Loucy (cell line): ENCODE measurements at regions not wholly inside any gene's neighbourhood (a gene's known extent, or its start where the extent isn't known, plus 50 kb on each side); places are given as distances from the start of the nearest gene placed in this dataset.
A peak's percentile ranks its signal among the peaks of the same experiment; 100 is the strongest.

Experiments used
- H2AFZ ChIP-seq: fragments of 200-600 bp; sonication (generic); 2 replicates; pipeline ENCODE4 v1.6.0; 2016; ENCODE audit warnings: antibody characterized with exemption, mild to moderate bottlenecking, low read length, moderate library complexity
- H3F3A ChIP-seq: fragments of 200-600 bp; 2 replicates; pipeline ENCODE4 v1.6.0; 2016; ENCODE audit warnings: antibody characterized with exemption, low read depth, mild to moderate bottlenecking
- H3K27me3 ChIP-seq: fragments of 200-600 bp; sonication (generic); 2 replicates; pipeline ENCODE4 v1.6.1; 2014; ENCODE audit warnings: low read length, mild to moderate bottlenecking; ENCODE audit not compliant: insufficient read depth, poor library complexity, severe bottlenecking
- H3K36me3 ChIP-seq: fragments of 200-600 bp; sonication (generic); 2 replicates; pipeline ENCODE4 v1.6.1; 2016; ENCODE audit warnings: low read length; ENCODE audit not compliant: insufficient read depth
- H3K4me1 ChIP-seq: fragments of 200-600 bp; sonication (generic); 2 replicates; pipeline ENCODE4 v1.5.1; 2014; ENCODE audit warnings: low read length, mild to moderate bottlenecking; ENCODE audit not compliant: insufficient read depth, poor library complexity, severe bottlenecking
- H3K4me2 ChIP-seq: fragments of 200-600 bp; sonication (generic); 2 replicates; pipeline ENCODE4 v1.6.0; 2014; ENCODE audit warnings: antibody characterized with exemption, low read length, low read depth, mild to moderate bottlenecking; ENCODE audit not compliant: poor library complexity, severe bottlenecking
- H3K4me3 ChIP-seq: fragments of 200-600 bp; sonication (generic); 2 replicates; pipeline ENCODE4 v1.5.1; 2014; ENCODE audit warnings: low read length, mild to moderate bottlenecking, mixed read lengths; ENCODE audit not compliant: poor library complexity, severe bottlenecking
- H3K79me2 ChIP-seq: fragments of 200-600 bp; sonication (generic); 2 replicates; pipeline ENCODE4 v1.6.1; 2014; ENCODE audit warnings: low read length; ENCODE audit not compliant: insufficient read depth
- H3K9ac ChIP-seq: fragments of 200-600 bp; sonication (generic); 2 replicates; pipeline ENCODE4 v1.6.0; 2014; ENCODE audit warnings: mild to moderate bottlenecking, low read depth, low read length, moderate library complexity; ENCODE audit not compliant: poor library complexity, severe bottlenecking
- H3K9me2 ChIP-seq: fragments of 200-600 bp; sonication (generic); replicated peaks from 2 replicates; pipeline ENCODE4 v1.6.1; 2016; ENCODE audit warnings: low read depth, low read length, mixed read lengths
- H3K9me3 ChIP-seq: fragments of 200-600 bp; sonication (generic); 2 replicates; pipeline ENCODE4 v1.6.1; 2014; ENCODE audit warnings: mild to moderate bottlenecking, antibody characterized with exemption, low read length, low read depth; ENCODE audit not compliant: insufficient read depth
- H4K20me1 ChIP-seq: fragments of 200-600 bp; sonication (generic); 2 replicates; pipeline ENCODE4 v1.6.0; 2014; ENCODE audit warnings: antibody characterized with exemption, low read length, mild to moderate bottlenecking; ENCODE audit not compliant: insufficient read depth, poor library complexity, severe bottlenecking
- EZH2phosphoT487 ChIP-seq: fragments of 200-600 bp; IDR thresholded peaks from 2 replicates; pipeline ENCODE4 v1.6.1; 2018; ENCODE audit warnings: antibody characterized with exemption, mild to moderate bottlenecking, moderate library complexity, borderline replicate concordance
- TF ChIP-seq, protein P1 (sequence below): fragments of 200-600 bp; sonication (generic); conservative IDR thresholded peaks from 2 replicates; pipeline ENCODE4 v1.5.1; 2014; ENCODE audit warnings: mild to moderate bottlenecking, antibody characterized with exemption, low read length

DNA sequence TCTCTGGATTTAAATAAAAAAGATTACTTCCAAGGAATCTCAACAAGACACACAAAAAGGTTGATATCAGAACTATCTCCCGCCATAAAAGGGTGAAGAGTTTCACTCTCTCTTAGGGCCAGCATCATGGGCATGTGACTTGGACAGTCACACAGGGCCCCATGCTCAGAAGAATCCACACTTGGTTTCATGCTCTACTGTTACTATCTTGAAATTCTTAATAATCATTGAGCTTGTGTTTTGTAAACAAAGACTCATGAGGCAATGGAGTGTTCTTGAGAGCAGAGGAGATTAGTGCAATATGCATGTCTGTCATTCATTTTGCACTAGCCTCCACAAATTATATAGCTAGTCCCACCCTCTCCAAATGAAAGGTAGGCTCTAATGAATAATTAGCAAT, 58.4 kb downstream of the HMHB1 start:
- Histone ChIP-seq H3K4me3 (no peak overlapping the region), H3K4me1 (peaks cover 7% of the 10 kb centered on the region), H3K4me2 (no peak overlapping the region), H3K9ac (no peak overlapping the region), H3K27me3 (no peaks in the 10 kb centered on the region), H3K36me3 (no peaks in the 10 kb centered on the region), H4K20me1 (no peaks in the 10 kb centered on the region), H2AFZ (no peak overlapping the region), H3K9me2 (no peaks in the 10 kb centered on the region), H3F3A (no peaks in the 10 kb centered on the region), H3K79me2 (no peaks in the 10 kb centered on the region), H3K9me3 (no peaks in the 10 kb centered on the region; the same call in 1 of the 2 replicates)
- TF ChIP-seq, protein P1, sequence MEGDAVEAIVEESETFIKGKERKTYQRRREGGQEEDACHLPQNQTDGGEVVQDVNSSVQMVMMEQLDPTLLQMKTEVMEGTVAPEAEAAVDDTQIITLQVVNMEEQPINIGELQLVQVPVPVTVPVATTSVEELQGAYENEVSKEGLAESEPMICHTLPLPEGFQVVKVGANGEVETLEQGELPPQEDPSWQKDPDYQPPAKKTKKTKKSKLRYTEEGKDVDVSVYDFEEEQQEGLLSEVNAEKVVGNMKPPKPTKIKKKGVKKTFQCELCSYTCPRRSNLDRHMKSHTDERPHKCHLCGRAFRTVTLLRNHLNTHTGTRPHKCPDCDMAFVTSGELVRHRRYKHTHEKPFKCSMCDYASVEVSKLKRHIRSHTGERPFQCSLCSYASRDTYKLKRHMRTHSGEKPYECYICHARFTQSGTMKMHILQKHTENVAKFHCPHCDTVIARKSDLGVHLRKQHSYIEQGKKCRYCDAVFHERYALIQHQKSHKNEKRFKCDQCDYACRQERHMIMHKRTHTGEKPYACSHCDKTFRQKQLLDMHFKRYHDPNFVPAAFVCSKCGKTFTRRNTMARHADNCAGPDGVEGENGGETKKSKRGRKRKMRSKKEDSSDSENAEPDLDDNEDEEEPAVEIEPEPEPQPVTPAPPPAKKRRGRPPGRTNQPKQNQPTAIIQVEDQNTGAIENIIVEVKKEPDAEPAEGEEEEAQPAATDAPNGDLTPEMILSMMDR: no peak
- TF ChIP-seq EZH2phosphoT487: no peak

DNA sequence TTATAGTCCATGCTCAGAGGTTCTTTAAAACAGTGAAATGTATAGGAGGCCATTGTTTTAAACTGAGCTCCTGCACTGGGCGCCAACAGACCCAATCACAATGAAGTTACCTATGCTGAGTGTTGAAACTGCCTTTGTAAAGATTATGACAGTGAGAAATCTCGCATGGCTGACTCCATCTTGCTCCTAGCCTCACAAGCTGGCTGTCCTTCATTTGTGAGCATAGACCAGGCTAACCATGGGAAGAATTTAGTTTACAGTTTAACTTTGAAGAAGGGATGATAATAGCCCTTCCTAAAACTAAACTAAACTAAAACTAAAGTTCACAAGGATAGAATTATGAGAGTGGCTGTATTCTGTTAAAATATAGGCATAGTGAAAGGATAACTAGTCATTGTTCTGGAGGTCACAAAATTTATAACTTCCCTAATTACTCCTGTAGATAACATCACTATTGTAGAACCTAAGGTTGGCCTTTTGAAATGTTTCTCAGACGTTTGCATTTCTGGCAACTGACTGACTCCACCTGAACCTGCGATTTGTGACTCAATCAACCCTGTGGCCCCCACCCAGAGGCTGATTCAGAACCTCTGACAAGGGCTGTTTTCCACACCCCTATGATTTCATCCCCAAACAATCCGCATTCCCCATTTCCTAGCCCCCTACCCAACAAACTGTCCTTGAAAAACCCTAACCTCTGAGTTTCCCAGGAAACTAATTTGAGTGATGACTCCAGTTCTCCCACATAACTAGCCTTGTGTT, 59.1 kb downstream of the HMHB1 start:
- H2AFZ ChIP-seq: 0 out of 2 replicates have a peak overlapping the region, but pooled peaks have one; percentile 17
- H3K27me3 ChIP-seq: no peaks in the 10 kb centered on the region
- H3K9ac ChIP-seq: no peak overlapping the region
- H3K79me2 ChIP-seq: no peaks in the 10 kb centered on the region
- no peak overlapping the region for H3K4me2 ChIP-seq
- H4K20me1 ChIP-seq: no peaks in the 10 kb centered on the region
- H3K4me3 ChIP-seq: no peak overlapping the region
- H3K9me2 ChIP-seq: no peaks in the 10 kb centered on the region
- no peak for TF ChIP-seq EZH2phosphoT487
- TF ChIP-seq, protein P1: no peak
- H3K36me3 ChIP-seq: no peaks in the 10 kb centered on the region
- peaks cover 7% of the 10 kb centered on the region for H3K4me1 ChIP-seq
- H3F3A ChIP-seq: no peaks in the 10 kb centered on the region
- H3K9me3 ChIP-seq: no peaks in the 10 kb centered on the region; the same call in 1 of the 2 replicates

DNA sequence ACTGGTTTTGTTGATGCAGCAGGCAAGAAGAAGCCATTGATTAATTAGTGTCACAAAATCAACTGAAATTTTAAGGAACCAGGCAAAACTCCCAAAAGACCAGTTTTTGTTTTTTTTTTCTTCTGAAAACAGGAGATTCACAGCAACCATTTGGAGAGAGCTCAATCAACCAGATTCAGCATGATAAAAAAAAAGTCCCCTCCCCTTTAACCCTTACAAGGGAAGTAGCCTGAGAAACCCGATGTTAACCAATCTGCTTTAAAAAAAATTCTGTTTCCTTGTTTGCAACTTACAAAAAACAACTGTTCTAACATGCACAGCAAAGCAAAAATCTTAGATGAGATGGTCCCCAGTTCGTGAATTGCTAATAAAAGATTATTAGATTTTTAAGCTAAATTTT, 59.7 kb downstream of the HMHB1 start:
- Histone ChIP-seq H3K4me1 (peaks cover 7% of the 10 kb centered on the region), H3K4me3 (no peak overlapping the region), H3K36me3 (no peaks in the 10 kb centered on the region), H3K27me3 (no peaks in the 10 kb centered on the region), H3K9me3 (no peaks in the 10 kb centered on the region; the same call in 1 of the 2 replicates), H2AFZ (no peak overlapping the region), H3F3A (no peaks in the 10 kb centered on the region), H3K9ac (no peak overlapping the region), H3K4me2 (no peak overlapping the region), H4K20me1 (no peaks in the 10 kb centered on the region), H3K79me2 (no peaks in the 10 kb centered on the region), H3K9me2 (no peaks in the 10 kb centered on the region)
- TF ChIP-seq, protein P1: no peak
